ENCODE measurements at regions not wholly inside any gene's neighbourhood (a gene's known extent, or its start where the extent isn't known, plus 50 kb on each side); places are given as distances from the start of the nearest gene placed in this dataset.

DNA sequence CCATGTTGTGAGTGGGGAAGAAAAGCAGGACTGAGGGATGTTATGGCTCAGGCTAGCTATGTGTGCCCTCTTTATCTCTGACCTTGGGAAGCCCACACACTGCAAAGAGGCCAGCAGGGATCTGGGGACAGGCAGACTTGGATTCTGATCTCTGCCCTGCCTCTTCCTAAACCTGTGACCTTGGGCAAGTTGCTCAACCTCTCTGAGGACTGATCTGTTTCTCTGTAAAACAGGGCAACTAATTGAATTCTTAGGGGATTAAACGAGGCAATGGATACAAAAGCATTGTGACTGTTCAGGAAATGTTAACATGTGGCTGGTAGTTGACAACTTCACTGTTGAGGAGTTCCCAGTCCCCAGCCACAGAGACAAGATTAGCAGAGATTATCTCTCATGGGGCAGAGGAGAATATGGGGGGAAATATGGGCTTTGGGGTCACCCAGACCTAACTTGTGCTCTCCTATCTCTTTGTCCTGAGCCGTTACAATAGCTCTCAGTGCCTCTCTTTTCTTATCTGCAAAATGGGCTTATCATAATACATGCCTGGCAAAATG is 184.7 kb upstream of the GLI2 start:
- H3K27ac ChIP-seq = peak overlapping the region in 1 of 21 experiments; percentile 34

DNA sequence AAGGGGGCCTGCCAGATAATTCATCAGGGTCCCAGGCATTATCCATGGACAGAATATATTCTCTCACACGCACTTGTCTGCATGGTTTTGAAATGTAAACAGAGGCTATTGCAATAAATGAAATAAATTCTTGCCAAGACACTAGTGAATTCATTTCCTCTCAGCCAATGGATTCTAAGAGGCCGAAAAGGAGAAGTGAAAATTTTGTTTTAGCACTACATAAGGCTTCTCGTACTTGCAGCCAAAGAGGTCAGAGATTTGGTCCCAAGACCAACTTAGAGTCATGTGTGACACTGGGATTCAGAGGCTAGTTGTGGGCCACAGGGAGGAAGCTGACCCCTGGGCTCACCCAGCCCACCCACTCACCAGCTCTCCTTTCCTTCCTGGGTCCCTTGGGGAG is 184.1 kb upstream of the GLI2 start:
- peak overlapping the region in 4 of 21 experiments; percentile 0 to 50 (median 20) for H3K27ac ChIP-seq
- no peak overlapping the region for H3K4me3 ChIP-seq

More for the DNA sequence above, 184.7 kb upstream of the GLI2 start:
- no peak overlapping the region for H3K4me3 ChIP-seq

DNA sequence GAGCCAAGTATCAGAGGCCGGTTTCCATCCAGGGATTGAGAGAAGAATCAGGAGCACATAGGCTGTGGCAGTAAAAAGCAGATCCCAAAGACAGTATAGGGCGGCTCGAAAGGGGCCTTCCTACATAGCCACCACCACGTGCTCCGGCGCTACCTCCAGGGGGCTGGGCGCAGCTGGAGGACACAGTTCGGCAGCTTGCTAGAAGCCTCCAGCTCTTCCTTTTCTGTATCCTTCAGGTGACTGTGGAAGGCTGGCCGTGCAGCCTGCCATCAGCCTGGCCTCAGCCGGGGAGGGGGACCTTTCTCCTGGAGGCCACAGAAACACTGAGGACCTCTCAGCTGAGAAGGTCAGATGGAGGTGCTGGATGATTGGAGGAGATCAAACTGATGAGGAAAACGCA is 183.6 kb upstream of the GLI2 start:
- peak overlapping the region in 5 of 21 experiments; percentile 0 to 50 (median 15) for H3K27ac ChIP-seq

DNA sequence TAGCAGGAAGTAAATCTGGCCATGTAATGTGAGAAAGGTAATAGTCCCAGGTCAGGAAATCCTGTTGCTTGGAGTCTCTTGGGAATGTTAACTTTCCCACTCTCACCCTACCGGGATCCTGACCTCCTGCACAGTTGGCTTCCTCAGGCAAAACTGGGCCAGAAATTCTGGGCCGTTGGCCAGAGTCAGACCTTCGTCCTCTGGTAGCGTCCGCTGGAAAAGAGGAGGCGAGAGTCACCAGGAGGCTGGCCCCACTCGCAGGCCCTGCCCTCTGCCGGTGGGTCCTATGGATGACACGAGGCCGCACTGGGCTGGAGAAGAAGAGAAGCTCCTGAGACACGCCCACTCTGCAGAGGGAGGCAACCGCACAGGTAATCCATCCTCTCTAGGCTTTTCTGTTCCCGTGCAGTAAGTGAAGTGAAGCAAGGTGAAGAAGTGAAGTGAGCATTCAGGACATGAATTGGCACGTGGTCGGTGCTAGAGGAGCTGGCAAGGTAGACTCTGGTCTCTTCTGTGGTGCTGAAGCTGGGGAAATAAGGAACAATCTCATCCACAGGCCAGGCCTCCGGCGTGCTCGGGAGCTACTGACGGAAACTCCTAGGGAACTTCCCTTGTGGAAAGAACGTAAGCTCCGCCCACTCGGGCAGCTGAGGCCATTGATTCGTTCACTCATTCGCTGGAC is 182.7 kb upstream of the GLI2 start:
- H3K4me3 ChIP-seq = no peak overlapping the region
- H3K27ac ChIP-seq = peak overlapping the region in 2 of 21 experiments; percentile 15 to 35

More for the DNA sequence above, 183.6 kb upstream of the GLI2 start:
- H3K4me3 ChIP-seq = no peak overlapping the region

DNA sequence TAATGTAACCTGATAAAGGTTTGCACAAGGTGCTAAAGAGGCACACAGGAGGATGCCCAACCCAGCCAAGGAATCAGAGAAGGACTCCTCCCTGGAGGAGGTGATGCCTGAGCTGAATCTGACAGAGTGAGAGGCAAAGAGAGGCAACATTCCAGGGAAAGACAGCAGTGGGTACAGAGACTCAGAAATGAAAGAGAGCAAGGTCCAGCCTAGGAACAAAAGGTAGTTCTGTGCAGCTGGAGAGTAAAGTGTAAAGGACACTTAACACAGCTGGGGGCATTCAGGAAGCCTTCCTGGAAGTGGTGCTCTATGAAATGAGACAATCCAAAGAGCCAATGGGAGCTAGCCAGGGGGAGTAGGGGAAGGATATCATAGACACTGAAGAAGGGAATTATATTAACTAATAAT is 181.0 kb upstream of the GLI2 start:
- no peak overlapping the region for H3K27ac ChIP-seq
- no peak overlapping the region for H3K4me3 ChIP-seq

DNA sequence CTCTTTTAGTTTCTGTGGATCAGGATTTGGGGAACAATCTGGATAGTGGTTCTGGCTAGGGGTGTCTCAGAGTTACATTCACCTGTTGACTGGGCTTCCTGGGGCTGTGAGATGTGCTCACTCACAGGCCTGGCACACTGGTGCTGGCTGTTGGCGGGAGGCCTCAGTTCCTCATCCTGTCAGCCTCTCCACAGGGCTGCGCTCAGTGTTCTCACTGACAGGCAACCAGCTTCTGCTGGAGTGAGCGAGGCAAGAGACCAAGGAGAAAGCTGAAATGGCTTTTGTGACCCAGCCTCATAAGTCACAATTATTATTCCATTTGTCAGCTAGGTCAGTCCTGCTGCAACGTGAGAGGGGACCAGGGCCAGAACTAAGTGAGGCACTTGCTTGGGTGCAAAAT is 180.6 kb upstream of the GLI2 start:
- no peak overlapping the region for H3K27ac ChIP-seq
- no peak overlapping the region for H3K4me3 ChIP-seq

DNA sequence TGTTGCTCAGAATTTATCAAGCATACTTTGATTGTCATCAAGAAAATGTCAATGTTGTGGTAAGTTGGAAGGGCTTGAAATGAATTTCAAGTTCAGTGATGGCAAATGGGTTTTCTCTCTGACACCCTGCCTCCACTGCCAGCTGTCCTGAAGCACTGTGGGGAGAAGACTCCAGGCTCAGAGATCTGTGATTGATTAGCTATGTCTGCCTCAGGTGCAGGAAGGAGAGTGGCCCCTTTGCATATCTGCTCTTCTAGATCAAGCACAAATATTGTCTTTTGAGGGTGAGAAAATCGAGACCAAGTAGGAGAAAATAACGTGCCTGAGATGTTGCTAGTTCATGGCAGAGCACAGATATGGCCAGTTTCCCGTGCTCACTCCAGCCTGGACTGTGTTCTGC is 178.8 kb upstream of the GLI2 start:
- Histone ChIP-seq H3K4me3 (no peak overlapping the region), H3K27ac (no peak overlapping the region)

DNA sequence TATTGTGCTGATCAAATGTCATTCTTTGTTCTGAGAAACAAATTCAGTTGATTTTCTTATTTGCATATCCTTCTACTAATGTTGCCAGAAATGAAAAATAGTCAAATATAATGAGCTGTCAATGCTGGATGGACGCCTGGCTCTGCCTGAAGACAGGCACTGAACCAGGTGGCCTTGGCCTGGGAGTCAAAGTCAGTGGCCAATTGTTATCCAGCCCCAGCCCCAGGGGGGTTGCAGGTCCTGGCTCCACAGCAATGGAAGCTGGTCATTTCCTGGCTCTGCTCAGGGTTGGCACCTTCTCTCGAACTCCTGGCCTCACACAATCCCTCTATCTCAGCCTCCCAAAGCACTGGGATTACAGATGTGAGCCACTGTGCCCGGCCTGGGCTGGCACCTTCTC is 176.8 kb upstream of the GLI2 start:
- peak overlapping the region in 3 of 21 experiments; percentile 14 to 76 (median 18) for H3K27ac ChIP-seq
- H3K4me3 ChIP-seq = no peak overlapping the region

DNA sequence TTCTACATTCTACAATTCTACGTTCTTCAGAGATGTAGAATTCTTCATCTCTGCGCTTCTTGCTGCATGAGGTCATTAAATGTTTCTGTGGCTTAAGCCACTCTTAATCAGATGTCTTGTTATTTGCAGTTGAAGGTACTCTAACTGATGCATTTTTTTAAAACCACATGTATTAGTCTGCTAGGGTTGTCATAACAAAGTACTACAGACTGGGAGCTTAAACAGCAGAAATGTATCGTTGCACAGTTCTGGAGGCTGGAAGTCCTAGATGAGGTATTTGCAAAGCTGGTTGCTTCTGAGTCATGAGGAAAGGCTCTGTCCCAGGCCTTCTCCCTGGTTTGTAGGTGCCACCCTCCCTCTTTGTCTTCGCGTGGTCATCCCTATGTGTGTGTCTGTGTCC is 176.3 kb upstream of the GLI2 start:
- Histone ChIP-seq H3K4me3 (no peak overlapping the region), H3K27ac (peak overlapping the region in 3 of 21 experiments; percentile 14 to 76 (median 50))

DNA sequence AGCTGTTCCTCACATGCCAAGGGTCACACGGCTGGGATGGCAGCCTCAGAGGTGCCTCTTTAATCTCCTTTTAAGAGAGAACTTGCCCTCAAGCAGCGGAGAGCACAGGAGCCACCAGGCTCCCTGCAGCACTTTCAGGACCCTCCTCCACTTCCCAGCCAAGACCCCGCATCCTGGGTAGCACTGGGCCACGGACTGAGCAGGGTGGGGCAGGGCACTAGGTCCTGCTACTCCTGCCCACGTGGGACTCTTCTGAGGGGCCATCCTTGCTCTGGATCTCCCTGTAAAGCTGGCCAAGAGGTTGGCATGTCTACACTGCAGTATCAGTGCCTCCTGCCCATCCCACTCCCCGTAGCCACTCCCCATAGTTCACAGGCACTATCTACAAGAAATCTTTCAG is 175.3 kb upstream of the GLI2 start:
- H3K27ac ChIP-seq = peak overlapping the region in 2 of 21 experiments; percentile 50 to 76
- H3K4me3 ChIP-seq = no peak overlapping the region

DNA sequence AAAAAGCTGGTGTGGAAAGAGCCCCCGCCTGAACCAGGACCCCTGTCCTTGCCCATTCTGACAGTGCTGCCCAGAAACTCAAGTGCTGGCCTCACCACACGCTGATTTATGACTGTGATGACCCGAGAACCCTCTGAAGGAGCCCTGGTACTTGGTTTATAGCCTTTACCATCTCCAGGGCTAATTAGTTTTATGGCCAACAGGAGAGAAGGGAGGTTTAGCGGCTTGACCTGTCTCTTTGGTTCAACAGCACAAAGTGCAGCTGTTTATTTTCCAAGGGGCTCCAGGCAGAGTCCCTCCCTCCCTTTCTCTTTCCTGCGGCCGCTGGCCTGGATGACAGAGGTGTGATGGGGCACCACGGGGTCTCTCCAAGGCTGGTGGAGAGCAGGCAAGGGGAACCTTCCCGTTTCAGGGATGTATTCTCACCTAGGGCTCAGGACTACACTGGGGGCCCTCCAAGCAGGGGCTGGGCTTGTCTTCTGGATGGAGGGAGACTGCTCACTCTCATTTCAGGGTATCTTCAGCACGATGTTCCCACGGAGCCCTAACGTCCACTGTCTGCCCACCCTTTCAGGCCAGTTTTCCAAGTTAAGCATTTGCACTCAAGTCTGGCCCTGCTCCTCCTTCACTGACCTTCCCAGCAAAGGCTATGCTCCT is 174.2 kb upstream of the GLI2 start:
- Histone ChIP-seq H3K27ac (no peak overlapping the region), H3K4me3 (no peak overlapping the region)

DNA sequence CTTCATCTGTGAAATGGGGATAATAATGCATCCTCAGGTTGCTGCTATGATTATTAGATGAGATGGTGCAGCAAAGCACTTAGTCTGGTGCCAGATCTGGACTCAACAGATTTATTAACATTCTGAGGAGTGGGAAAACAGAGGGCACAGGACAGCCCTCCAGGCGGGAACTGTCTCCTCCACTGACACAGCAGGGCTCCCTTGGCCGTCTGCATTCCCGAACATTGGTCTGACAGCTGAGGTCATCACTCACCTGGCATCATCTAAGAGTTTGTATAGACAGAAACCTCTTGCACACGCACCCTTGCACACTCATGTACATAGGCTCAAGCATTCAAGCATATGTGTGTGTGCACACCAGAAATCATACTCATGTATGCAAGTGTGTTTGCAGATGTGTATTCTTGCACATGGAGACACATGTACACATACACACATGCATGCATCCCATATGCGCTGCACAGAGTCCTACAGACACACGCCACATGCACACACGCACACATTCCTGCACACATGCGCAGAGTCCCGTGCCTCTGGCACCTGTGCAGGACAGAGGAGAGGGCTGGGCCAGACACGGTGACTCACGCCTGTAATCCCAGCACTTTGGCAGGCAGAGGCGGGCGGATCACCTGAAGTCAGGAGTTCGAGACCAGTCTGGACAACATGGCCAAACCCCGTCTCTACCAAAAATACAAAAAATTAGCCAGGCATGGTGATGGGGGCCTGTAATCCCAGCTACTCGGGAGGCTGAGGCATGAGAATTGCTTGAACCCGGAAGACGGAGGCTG is 173.3 kb upstream of the GLI2 start:
- H3K4me3 ChIP-seq = no peak overlapping the region
- H3K27ac ChIP-seq = no peak overlapping the region

DNA sequence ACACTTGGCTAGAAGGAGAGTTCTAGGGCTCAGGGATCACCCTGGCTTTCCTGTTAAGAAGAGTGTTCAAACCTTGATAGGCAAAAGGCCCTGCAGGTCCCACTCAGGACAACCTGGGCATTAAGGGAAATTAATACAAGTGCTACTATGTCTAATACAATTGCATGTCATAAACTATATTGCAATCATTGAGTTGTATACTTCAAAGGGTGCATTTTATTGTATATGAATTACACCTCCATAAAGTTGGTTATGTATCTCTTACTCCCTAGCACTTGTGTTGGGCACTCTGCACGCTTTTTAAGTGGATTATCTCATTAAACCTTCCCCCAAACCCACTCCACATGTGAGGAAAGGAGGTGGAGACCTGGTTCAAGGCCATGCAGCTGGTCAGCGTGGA is 172.1 kb upstream of the GLI2 start:
- no peak overlapping the region for H3K4me3 ChIP-seq
- no peak overlapping the region for H3K27ac ChIP-seq

DNA sequence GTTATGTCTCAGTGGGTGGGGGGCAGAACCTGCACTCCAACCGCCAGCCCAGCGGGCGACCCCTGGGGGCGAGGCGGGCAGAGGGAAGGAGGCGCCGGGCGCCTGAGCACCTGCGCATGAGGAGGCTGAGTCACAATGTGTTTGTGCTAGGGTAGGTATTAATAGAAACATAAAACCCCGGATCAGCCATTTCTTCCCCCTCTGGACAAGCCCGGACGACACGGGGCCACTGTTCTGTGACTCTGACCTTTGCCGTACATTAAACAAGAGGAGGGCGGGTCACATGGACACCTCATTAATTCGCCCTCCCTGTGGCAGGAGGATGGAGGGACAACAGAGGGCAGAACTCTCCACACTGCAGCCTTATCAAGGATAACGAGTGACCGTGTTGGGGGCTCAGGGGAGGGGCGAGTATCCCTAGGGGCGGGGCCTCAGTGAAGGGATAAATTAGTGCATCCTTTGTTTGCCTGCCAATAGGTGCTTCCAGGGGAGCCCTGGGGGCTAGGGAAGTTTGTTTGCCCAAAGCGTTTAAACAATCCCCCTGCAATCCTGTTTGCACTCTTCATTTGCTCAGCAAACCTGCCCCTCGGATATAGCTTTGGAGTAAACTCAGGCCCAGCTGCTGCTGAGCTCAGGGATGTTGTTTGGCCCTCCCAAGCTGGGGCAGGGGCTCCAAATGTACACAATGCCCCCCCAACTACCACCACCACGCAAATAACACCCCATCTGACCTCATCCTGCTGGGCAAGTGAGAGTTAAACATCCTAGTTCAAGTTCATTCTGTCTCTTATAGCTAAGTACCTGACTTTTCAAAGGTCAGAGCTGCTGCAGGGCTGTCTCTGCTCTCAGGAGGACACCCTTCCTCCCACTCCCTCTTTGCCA is 171.2 kb upstream of the GLI2 start:
- Histone ChIP-seq H3K4me3 (no peak overlapping the region), H3K27ac (no peak overlapping the region)

DNA sequence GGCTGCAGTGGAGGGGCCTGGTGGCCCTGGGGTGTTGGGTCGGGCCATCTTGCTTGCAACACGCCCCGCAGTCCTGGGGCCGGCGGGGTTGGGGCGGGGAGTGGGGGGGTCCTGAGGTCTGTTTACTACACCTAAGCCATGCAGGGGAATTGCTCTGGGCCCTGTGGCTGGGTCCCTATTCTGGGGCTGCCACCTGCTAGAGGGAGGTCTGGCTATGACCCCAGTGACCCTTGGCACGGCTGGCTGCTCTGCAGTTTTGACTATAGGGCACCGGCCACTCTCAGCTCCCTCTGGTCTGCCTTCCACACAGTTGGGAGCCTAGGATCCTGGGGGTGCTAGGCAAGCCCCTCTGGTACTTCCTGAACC is 170.6 kb upstream of the GLI2 start:
- H3K4me3 ChIP-seq = no peak overlapping the region
- H3K27ac ChIP-seq = no peak overlapping the region

DNA sequence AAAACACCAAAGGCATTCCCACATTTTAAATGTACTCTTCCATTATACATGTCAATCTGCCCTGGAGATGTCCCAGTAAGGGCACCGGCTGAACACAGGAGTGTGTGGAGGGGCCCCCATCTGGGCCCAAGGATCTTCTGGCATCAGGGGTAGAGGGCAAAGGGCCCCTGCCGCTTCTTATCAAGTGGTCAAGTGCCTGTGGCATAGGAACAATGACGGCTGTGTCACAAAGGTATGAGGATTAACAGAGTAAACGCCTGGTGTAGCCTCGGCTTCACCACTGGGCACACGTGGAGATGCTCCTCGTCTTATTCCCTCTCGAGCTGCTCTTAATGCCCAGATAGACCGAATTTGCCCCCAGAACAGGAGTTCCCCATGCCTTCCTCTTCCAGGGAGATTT is 169.7 kb upstream of the GLI2 start:
- H3K4me3 ChIP-seq = no peak overlapping the region
- no peak overlapping the region for H3K27ac ChIP-seq

DNA sequence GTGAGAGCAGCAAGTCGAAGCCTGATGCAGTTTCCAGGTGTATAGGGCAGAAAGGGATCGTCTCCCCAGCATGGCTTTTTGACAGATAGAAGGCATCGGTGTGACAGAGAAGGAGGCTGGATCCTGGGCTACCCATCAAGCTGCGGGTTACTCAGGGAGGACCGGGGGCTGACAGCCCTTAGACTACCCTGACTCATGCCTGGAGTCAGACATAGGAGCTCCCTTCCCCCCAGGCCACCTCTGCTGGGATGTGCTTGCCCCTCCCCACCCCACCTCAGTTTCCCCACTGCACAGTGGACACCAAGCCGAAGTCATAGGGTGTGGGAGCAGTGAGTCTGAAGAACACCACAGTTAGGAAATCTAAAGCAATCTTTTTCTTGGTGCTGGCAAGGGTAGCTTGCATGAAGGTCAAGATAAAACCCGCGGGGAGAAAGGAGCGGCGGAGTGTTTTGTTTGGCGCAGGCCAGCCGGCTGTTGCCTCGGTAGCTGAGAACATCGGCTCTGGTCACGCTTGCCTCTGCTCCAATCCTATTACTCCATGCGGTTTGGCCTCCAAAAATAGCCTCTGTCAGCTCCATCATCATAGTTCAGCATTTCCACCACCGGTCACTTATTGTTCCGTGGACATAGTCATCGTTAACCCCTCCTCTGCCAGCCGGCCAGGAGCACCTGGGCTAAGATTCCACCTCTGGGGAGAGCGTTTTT is 169.2 kb upstream of the GLI2 start:
- no peak overlapping the region for H3K4me3 ChIP-seq
- no peak overlapping the region for H3K27ac ChIP-seq

DNA sequence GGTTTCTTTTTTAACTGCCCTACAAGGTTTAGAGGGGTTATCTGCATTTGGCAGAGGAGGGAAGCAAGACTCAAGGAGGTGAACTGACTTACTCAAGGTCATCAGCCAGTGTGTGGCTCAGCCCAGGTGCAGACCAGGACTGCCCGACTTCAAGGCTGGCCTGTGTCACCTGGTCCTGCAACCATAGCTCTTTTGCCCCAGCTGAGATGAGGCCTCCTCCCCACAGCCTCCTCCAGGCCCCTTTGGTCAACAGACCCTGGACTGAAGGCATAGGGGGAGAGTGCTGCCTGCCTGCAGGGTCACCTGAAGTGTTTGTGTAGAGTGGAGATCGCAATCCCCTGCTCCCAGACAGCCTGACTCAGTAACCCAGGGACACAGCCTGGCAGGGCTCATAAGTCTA is 168.5 kb upstream of the GLI2 start:
- no peak overlapping the region for H3K27ac ChIP-seq
- no peak overlapping the region for H3K4me3 ChIP-seq

Measured in skin epidermis (tissue), 12 donors.